ENCODE measurements at regions not wholly inside any gene's neighbourhood (a gene's known extent, or its start where the extent isn't known, plus 50 kb on each side); places are given as distances from the start of the nearest gene placed in this dataset.

DNA sequence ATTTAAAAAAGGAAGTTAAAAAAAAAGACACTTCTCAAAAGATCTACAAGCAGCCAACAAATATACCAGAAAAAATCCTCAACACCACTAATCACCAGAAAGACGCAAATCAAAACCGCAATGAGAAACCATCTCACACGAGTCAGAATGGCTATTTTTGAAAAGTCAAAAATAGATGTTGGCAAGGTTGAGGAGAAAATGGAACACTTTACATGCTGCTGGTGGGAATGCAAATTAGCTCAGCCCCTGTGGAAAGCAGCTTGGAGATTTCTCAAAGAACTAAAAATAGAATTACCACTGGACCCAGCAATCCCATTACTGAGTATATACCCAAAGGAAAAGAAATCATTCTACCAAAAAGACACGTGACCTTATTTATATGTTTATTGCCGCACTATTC lies 574.7 kb upstream of the ADAMTS9 start:
- H3K27me3 Mint-ChIP-seq (ENCODE audit: low read depth): no peaks in the 10 kb centered on the region

DNA sequence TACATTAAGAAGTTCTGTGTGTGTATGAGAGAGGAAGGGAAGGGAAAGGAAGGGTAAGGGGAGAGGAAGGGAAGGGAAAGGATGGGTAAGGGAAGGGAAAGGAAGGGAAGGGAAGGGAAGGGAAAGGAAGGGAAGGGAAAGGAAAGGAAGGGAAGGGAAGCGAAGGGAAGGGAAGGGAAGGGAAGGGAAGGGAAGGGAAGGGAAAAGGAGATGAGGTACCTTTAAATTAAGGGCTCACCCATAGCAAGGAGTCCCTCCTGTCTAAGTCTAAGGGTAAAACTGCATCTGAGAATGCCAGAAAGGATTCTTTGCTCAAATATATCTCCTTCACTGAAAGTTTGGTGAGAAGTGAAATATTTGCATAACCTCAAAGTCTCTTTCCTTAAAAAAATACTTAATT lies 572.1 kb upstream of the ADAMTS9 start:
- Mint-ChIP-seq H3K27ac (no peak overlapping the region), H3K4me3 (no peak overlapping the region), H3K27me3 (ENCODE audit: low read depth) (no peaks in the 10 kb centered on the region), H3K36me3 (peaks cover 6% of the 10 kb centered on the region; the same call in 1 of the 2 replicates), H3K9me3 (peaks cover 23% of the 10 kb centered on the region), H3K4me1 (no peaks in the 10 kb centered on the region; the same call in 1 of the 2 replicates)
- no peak for DNase-seq (ENCODE audit: low spot score)
- ChIA-PET POLR2A (no interaction called here), CTCF (no interaction called here)
- ATAC-seq: no peak
- TF ChIP-seq SP1 (CRISPR knock-in tag; conservative IDR thresholded peaks at IDR 0.05) (no peak), IRF1 (CRISPR knock-in tag; IDR thresholded peaks at IDR 0.05) (no peak)
- TF ChIP-seq, protein P1, sequence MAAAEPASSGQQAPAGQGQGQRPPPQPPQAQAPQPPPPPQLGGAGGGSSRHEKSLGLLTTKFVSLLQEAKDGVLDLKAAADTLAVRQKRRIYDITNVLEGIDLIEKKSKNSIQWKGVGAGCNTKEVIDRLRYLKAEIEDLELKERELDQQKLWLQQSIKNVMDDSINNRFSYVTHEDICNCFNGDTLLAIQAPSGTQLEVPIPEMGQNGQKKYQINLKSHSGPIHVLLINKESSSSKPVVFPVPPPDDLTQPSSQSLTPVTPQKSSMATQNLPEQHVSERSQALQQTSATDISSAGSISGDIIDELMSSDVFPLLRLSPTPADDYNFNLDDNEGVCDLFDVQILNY (CRISPR knock-in tag; IDR thresholded peaks at IDR 0.05): no peak
- TF ChIP-seq, protein P2, sequence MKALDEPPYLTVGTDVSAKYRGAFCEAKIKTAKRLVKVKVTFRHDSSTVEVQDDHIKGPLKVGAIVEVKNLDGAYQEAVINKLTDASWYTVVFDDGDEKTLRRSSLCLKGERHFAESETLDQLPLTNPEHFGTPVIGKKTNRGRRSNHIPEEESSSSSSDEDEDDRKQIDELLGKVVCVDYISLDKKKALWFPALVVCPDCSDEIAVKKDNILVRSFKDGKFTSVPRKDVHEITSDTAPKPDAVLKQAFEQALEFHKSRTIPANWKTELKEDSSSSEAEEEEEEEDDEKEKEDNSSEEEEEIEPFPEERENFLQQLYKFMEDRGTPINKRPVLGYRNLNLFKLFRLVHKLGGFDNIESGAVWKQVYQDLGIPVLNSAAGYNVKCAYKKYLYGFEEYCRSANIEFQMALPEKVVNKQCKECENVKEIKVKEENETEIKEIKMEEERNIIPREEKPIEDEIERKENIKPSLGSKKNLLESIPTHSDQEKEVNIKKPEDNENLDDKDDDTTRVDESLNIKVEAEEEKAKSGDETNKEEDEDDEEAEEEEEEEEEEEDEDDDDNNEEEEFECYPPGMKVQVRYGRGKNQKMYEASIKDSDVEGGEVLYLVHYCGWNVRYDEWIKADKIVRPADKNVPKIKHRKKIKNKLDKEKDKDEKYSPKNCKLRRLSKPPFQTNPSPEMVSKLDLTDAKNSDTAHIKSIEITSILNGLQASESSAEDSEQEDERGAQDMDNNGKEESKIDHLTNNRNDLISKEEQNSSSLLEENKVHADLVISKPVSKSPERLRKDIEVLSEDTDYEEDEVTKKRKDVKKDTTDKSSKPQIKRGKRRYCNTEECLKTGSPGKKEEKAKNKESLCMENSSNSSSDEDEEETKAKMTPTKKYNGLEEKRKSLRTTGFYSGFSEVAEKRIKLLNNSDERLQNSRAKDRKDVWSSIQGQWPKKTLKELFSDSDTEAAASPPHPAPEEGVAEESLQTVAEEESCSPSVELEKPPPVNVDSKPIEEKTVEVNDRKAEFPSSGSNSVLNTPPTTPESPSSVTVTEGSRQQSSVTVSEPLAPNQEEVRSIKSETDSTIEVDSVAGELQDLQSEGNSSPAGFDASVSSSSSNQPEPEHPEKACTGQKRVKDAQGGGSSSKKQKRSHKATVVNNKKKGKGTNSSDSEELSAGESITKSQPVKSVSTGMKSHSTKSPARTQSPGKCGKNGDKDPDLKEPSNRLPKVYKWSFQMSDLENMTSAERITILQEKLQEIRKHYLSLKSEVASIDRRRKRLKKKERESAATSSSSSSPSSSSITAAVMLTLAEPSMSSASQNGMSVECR (CRISPR knock-in tag; IDR thresholded peaks at IDR 0.05; ENCODE audit: borderline replicate concordance): no peak

More for the DNA sequence above, 574.7 kb upstream of the ADAMTS9 start:
- Mint-ChIP-seq H3K4me3 (no peak overlapping the region), H3K27ac (no peak overlapping the region), H3K4me1 (peaks cover 15% of the 10 kb centered on the region), H3K9me3 (peaks cover 12% of the 10 kb centered on the region), H3K36me3 (peaks cover 6% of the 10 kb centered on the region; the same call in 1 of the 2 replicates)
- ATAC-seq: no peak
- ChIA-PET CTCF (no interaction called here), POLR2A (no interaction called here)
- TF ChIP-seq E2F4 (CRISPR knock-in tag; IDR thresholded peaks at IDR 0.05; ENCODE audit: borderline replicate concordance, low read depth): no peak
- no peak for TF ChIP-seq SP1 (CRISPR knock-in tag; conservative IDR thresholded peaks at IDR 0.05)
- no peak for TF ChIP-seq RELA (CRISPR knock-in tag; IDR thresholded peaks at IDR 0.05; ENCODE audit: borderline replicate concordance)
- no peak for TF ChIP-seq TEAD1 (CRISPR knock-in tag; IDR thresholded peaks at IDR 0.05)
- TF ChIP-seq ATF1 (CRISPR knock-in tag; IDR thresholded peaks at IDR 0.05): no peak
- no peak for TF ChIP-seq ZNF232 (CRISPR knock-in tag; IDR thresholded peaks at IDR 0.05)
- TF ChIP-seq, protein P3, sequence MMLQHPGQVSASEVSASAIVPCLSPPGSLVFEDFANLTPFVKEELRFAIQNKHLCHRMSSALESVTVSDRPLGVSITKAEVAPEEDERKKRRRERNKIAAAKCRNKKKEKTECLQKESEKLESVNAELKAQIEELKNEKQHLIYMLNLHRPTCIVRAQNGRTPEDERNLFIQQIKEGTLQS (CRISPR knock-in tag; conservative IDR thresholded peaks at IDR 0.05): no peak
- TF ChIP-seq, protein P4, sequence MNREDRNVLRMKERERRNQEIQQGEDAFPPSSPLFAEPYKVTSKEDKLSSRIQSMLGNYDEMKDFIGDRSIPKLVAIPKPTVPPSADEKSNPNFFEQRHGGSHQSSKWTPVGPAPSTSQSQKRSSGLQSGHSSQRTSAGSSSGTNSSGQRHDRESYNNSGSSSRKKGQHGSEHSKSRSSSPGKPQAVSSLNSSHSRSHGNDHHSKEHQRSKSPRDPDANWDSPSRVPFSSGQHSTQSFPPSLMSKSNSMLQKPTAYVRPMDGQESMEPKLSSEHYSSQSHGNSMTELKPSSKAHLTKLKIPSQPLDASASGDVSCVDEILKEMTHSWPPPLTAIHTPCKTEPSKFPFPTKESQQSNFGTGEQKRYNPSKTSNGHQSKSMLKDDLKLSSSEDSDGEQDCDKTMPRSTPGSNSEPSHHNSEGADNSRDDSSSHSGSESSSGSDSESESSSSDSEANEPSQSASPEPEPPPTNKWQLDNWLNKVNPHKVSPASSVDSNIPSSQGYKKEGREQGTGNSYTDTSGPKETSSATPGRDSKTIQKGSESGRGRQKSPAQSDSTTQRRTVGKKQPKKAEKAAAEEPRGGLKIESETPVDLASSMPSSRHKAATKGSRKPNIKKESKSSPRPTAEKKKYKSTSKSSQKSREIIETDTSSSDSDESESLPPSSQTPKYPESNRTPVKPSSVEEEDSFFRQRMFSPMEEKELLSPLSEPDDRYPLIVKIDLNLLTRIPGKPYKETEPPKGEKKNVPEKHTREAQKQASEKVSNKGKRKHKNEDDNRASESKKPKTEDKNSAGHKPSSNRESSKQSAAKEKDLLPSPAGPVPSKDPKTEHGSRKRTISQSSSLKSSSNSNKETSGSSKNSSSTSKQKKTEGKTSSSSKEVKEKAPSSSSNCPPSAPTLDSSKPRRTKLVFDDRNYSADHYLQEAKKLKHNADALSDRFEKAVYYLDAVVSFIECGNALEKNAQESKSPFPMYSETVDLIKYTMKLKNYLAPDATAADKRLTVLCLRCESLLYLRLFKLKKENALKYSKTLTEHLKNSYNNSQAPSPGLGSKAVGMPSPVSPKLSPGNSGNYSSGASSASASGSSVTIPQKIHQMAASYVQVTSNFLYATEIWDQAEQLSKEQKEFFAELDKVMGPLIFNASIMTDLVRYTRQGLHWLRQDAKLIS (CRISPR knock-in tag; IDR thresholded peaks at IDR 0.05; ENCODE audit: borderline replicate concordance): no peak
- TF ChIP-seq ZBTB21 (CRISPR knock-in tag; IDR thresholded peaks at IDR 0.05; ENCODE audit: borderline replicate concordance): no peak
- TF ChIP-seq, protein P5, sequence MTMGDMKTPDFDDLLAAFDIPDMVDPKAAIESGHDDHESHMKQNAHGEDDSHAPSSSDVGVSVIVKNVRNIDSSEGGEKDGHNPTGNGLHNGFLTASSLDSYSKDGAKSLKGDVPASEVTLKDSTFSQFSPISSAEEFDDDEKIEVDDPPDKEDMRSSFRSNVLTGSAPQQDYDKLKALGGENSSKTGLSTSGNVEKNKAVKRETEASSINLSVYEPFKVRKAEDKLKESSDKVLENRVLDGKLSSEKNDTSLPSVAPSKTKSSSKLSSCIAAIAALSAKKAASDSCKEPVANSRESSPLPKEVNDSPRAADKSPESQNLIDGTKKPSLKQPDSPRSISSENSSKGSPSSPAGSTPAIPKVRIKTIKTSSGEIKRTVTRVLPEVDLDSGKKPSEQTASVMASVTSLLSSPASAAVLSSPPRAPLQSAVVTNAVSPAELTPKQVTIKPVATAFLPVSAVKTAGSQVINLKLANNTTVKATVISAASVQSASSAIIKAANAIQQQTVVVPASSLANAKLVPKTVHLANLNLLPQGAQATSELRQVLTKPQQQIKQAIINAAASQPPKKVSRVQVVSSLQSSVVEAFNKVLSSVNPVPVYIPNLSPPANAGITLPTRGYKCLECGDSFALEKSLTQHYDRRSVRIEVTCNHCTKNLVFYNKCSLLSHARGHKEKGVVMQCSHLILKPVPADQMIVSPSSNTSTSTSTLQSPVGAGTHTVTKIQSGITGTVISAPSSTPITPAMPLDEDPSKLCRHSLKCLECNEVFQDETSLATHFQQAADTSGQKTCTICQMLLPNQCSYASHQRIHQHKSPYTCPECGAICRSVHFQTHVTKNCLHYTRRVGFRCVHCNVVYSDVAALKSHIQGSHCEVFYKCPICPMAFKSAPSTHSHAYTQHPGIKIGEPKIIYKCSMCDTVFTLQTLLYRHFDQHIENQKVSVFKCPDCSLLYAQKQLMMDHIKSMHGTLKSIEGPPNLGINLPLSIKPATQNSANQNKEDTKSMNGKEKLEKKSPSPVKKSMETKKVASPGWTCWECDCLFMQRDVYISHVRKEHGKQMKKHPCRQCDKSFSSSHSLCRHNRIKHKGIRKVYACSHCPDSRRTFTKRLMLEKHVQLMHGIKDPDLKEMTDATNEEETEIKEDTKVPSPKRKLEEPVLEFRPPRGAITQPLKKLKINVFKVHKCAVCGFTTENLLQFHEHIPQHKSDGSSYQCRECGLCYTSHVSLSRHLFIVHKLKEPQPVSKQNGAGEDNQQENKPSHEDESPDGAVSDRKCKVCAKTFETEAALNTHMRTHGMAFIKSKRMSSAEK (CRISPR knock-in tag; IDR thresholded peaks at IDR 0.05; ENCODE audit: borderline replicate concordance): no peak
- TF ChIP-seq ETV6 (CRISPR knock-in tag; IDR thresholded peaks at IDR 0.05): no peak
- TF ChIP-seq, protein P6, sequence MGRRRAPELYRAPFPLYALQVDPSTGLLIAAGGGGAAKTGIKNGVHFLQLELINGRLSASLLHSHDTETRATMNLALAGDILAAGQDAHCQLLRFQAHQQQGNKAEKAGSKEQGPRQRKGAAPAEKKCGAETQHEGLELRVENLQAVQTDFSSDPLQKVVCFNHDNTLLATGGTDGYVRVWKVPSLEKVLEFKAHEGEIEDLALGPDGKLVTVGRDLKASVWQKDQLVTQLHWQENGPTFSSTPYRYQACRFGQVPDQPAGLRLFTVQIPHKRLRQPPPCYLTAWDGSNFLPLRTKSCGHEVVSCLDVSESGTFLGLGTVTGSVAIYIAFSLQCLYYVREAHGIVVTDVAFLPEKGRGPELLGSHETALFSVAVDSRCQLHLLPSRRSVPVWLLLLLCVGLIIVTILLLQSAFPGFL (CRISPR knock-in tag; IDR thresholded peaks at IDR 0.05; ENCODE audit: borderline replicate concordance): no peak
- DNase-seq (ENCODE audit: low spot score): no peak

Measured in WTC11 (cell line).